Uterus (tissue), 2 donors: ENCODE measurements at regions not wholly inside any gene's neighbourhood (a gene's known extent, or its start where the extent isn't known, plus 50 kb on each side); places are given as distances from the start of the nearest gene placed in this dataset.

ENCODE experiments used
- POLR2A ChIP-seq, 2 donors: fragments of 450-650 bp; IDR thresholded peaks; one replicate each; pipeline ENCODE4 v1.6.1; 2016; ENCODE audit warnings: antibody characterized with exemption in 2 of 2, mild to moderate bottlenecking in 1 of 2, moderate library complexity in 1 of 2
- TF ChIP-seq, protein P1 (sequence below), 4 experiments: fragments of 200-600 bp in 2 of 4; fragments of 450-650 bp in 2 of 4; sonication (generic) in 2 of 4; IDR thresholded peaks; one replicate each; pipeline ENCODE4 v1.5.1; 2016 to 2019; ENCODE audit warnings: antibody characterized with exemption in 4 of 4, mild to moderate bottlenecking in 2 of 4, moderate library complexity in 1 of 4

DNA sequence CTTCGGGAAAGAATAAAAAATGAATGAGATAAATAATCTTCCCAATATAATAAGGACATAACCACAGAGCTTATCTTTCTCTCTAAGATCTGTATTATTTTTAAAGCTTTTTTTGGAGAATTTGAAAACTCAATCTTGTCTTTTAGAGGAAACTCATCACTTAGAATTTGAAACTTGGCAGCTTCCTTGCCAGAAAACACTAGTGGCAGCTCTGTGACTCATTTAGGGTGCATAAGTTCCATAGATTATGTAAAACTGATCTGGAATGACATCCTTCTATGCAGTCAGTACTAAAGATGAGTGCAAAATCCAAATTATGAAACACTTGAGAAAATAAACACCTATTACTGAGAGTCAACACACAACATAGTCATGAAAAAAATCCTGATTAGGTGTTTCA is 848.0 kb downstream of the DACH1 start:
- TF ChIP-seq POLR2A (IDR thresholded peaks at IDR 0.05): no peak
- TF ChIP-seq, protein P1, sequence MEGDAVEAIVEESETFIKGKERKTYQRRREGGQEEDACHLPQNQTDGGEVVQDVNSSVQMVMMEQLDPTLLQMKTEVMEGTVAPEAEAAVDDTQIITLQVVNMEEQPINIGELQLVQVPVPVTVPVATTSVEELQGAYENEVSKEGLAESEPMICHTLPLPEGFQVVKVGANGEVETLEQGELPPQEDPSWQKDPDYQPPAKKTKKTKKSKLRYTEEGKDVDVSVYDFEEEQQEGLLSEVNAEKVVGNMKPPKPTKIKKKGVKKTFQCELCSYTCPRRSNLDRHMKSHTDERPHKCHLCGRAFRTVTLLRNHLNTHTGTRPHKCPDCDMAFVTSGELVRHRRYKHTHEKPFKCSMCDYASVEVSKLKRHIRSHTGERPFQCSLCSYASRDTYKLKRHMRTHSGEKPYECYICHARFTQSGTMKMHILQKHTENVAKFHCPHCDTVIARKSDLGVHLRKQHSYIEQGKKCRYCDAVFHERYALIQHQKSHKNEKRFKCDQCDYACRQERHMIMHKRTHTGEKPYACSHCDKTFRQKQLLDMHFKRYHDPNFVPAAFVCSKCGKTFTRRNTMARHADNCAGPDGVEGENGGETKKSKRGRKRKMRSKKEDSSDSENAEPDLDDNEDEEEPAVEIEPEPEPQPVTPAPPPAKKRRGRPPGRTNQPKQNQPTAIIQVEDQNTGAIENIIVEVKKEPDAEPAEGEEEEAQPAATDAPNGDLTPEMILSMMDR (IDR thresholded peaks at IDR 0.05): no peak
